Karpas-422 (cell line): ENCODE measurements at regions not wholly inside any gene's neighbourhood (a gene's known extent, or its start where the extent isn't known, plus 50 kb on each side); places are given as distances from the start of the nearest gene placed in this dataset.

ENCODE experiments used
- DNase-seq: peaks from one replicate; pipeline ENCODE4 v3.0.0-alpha.2; 2015
- H2AFZ ChIP-seq: fragments of 200-600 bp; sonication (generic); 2 replicates; pipeline ENCODE4 v1.6.1; 2014; ENCODE audit warnings: antibody characterized with exemption, low read length, mixed read lengths
- H3K27ac ChIP-seq: fragments of 200-600 bp; sonication (generic); 2 replicates; pipeline ENCODE4 v1.5.1; 2014; ENCODE audit warnings: mild to moderate bottlenecking, low read length, moderate library complexity
- H3K27me3 ChIP-seq: fragments of 200-600 bp; sonication (generic); 2 replicates; pipeline ENCODE4 v1.6.1; 2014; ENCODE audit warnings: low read length, mixed read lengths
- H3K36me3 ChIP-seq: fragments of 200-600 bp; sonication (generic); 2 replicates; pipeline ENCODE4 v1.6.1; 2014; ENCODE audit warnings: low read length, mixed read lengths; ENCODE audit not compliant: insufficient read depth
- H3K4me1 ChIP-seq: fragments of 200-600 bp; sonication (generic); 2 replicates; pipeline ENCODE4 v1.6.1; 2014; ENCODE audit warnings: mild to moderate bottlenecking, low read length, mixed read lengths
- H3K4me2 ChIP-seq: fragments of 200-600 bp; sonication (generic); 2 replicates; pipeline ENCODE4 v1.6.1; 2014; ENCODE audit warnings: low read length, low read depth, mild to moderate bottlenecking; ENCODE audit not compliant: poor library complexity, severe bottlenecking
- H3K4me3 ChIP-seq: fragments of 200-600 bp; sonication (generic); 2 replicates; pipeline ENCODE4 v1.5.1; 2014; ENCODE audit warnings: mild to moderate bottlenecking, antibody characterized with exemption, low read length, mixed read lengths
- H3K79me2 ChIP-seq: fragments of 200-600 bp; sonication (generic); 2 replicates; pipeline ENCODE4 v1.6.1; 2014; ENCODE audit warnings: mild to moderate bottlenecking, low read length, mixed read lengths
- H3K9ac ChIP-seq: fragments of 200-600 bp; sonication (generic); 2 replicates; pipeline ENCODE4 v1.6.0; 2014; ENCODE audit warnings: low read length
- H3K9me2 ChIP-seq: fragments of 200-600 bp; sonication (generic), shearing (Covaris generic); replicated peaks from 2 replicates; pipeline ENCODE4 v1.6.0; 2014; ENCODE audit warnings: mild to moderate bottlenecking, low read length, moderate library complexity; ENCODE audit not compliant: insufficient read depth
- H3K9me3 ChIP-seq: fragments of 300-700, 200-600 bp; sonication (generic); 2 replicates; pipeline ENCODE4 v1.6.1; 2014; ENCODE audit warnings: low read length, mixed read lengths
- H4K20me1 ChIP-seq: fragments of 200-600 bp; sonication (generic); 2 replicates; pipeline ENCODE4 v1.6.1; 2014; ENCODE audit warnings: mild to moderate bottlenecking, antibody characterized with exemption, low read length, low read depth; ENCODE audit not compliant: insufficient read depth

DNA sequence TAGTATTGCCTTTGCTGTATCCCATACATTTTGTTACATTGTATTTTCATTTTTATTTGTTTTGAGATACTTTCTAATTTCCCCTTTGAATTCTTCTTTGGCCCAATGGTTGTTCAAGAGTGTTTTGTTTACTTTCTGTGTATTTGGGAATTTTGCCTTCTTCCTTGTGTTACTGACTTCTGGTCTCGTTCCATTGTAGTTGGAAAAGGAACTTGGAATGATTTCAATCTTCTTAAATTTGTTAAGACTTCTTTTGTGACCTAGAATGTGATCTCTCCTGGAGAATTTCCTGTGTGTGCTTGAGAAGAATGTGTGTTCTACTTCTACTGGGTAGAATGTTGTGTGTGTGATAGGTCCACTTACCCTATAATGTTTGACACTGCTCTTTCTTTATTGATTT is 304.4 kb upstream of the RTL1 start:
- Histone ChIP-seq H3K9me2 (no peaks in the 10 kb centered on the region), H4K20me1 (no peaks in the 10 kb centered on the region), H3K9ac (no peak overlapping the region), H3K27me3 (no peaks in the 10 kb centered on the region), H3K36me3 (no peaks in the 10 kb centered on the region), H3K4me1 (no peaks in the 10 kb centered on the region), H3K27ac (no peak overlapping the region), H2AFZ (no peak overlapping the region), H3K4me2 (no peak overlapping the region), H3K4me3 (no peak overlapping the region), H3K9me3 (peaks cover 23% of the 10 kb centered on the region), H3K79me2 (no peaks in the 10 kb centered on the region)
- no peak for DNase-seq

- Histone ChIP-seq H3K79me2 (no peaks in the 10 kb centered on the region), H3K27me3 (no peaks in the 10 kb centered on the region), H3K4me1 (no peaks in the 10 kb centered on the region), H4K20me1 (no peaks in the 10 kb centered on the region), H3K4me2 (no peak overlapping the region), H3K36me3 (no peaks in the 10 kb centered on the region), H3K9me3 (peaks cover 23% of the 10 kb centered on the region), H3K27ac (no peak overlapping the region), H3K9me2 (no peaks in the 10 kb centered on the region), H3K4me3 (no peak overlapping the region), H2AFZ (no peak overlapping the region), H3K9ac (no peak overlapping the region)
- DNase-seq, result no peak
Observed at GRCh38 chr14:101209594-101209993, 306.1 kb upstream of the RTL1 start.

- H3K4me1 ChIP-seq, result no peaks in the 10 kb centered on the region
- H4K20me1 ChIP-seq, result no peaks in the 10 kb centered on the region
- no peak for DNase-seq
- H3K9ac ChIP-seq, result no peak overlapping the region
- no peak overlapping the region for H3K27ac ChIP-seq
- H3K4me2 ChIP-seq, result no peak overlapping the region
- no peaks in the 10 kb centered on the region for H3K9me2 ChIP-seq
- peaks cover 4% of the 10 kb centered on the region for H3K9me3 ChIP-seq
- no peaks in the 10 kb centered on the region for H3K27me3 ChIP-seq
- H3K79me2 ChIP-seq, result no peaks in the 10 kb centered on the region
- H3K36me3 ChIP-seq, result no peaks in the 10 kb centered on the region
- H2AFZ ChIP-seq, result no peak overlapping the region
- H3K4me3 ChIP-seq, result no peak overlapping the region
Observed at GRCh38 chr14:101215266-101215665, 311.7 kb upstream of the RTL1 start.

- Histone ChIP-seq H3K4me1 (no peaks in the 10 kb centered on the region), H3K9me3 (no peaks in the 10 kb centered on the region), H3K9me2 (no peaks in the 10 kb centered on the region), H3K27ac (no peak overlapping the region), H2AFZ (no peak overlapping the region), H3K4me2 (no peak overlapping the region), H3K36me3 (no peaks in the 10 kb centered on the region), H4K20me1 (no peaks in the 10 kb centered on the region), H3K9ac (no peak overlapping the region), H3K27me3 (no peaks in the 10 kb centered on the region), H3K4me3 (no peak overlapping the region), H3K79me2 (no peaks in the 10 kb centered on the region)
- no peak for DNase-seq
Observed at GRCh38 chr14:101215927-101216326, 312.4 kb upstream of the RTL1 start.

GRCh38 chr14:101216366-101217079 is 313.0 kb upstream of the RTL1 start:
- DNase-seq, result no peak
- H3K27ac ChIP-seq, result no peak overlapping the region

GRCh38 chr14:101217080-101217463 is 313.6 kb upstream of the RTL1 start:
- no peak overlapping the region for H3K9ac ChIP-seq

More at GRCh38 chr14:101216366-101217079, 313.0 kb upstream of the RTL1 start:
- no peaks in the 10 kb centered on the region for H3K4me1 ChIP-seq
- H3K79me2 ChIP-seq, result no peaks in the 10 kb centered on the region
- H3K4me2 ChIP-seq, result no peak overlapping the region
- H3K9ac ChIP-seq, result no peak overlapping the region
- H3K4me3 ChIP-seq, result no peak overlapping the region
- H3K9me3 ChIP-seq, result no peaks in the 10 kb centered on the region
- no peaks in the 10 kb centered on the region for H4K20me1 ChIP-seq
- no peaks in the 10 kb centered on the region for H3K9me2 ChIP-seq
- H3K36me3 ChIP-seq, result no peaks in the 10 kb centered on the region
- H2AFZ ChIP-seq, result no peak overlapping the region
- H3K27me3 ChIP-seq, result no peaks in the 10 kb centered on the region

DNA sequence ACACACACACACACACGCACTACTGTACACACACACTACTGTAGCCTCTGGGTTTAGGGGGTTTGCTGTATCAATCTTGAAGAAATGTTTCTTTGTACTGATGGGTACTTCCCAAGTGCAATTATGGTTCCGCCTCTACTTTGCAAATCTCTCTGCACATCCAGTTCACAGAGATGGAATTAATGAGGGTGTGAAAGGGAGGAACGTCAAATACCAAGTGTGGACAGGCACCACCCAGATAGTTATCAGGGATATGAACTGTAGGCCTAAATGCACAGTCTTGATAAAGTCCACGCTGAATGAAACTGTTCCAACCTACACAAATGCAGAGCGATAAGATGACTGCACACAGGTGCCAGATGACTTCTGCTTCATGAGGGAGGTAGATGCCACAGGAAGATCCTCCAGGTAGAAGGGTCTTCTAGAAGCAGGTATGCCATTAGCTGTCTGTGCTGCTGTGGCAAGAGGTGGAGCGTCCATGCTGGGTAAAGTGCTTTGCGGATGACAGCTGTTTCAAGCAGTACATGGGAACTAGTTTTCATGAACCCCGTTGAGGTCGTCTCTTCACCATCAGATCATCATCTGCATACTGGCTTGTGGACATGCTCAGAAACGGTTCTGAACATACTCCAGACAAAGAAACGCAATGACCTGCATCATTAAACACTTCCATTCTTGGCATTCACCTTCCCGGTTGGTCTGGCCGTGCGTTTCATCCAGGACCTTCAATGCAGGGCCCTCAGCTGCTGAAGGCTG is 314.3 kb upstream of the RTL1 start:
- Histone ChIP-seq H3K27me3 (no peaks in the 10 kb centered on the region), H2AFZ (no peak overlapping the region), H3K36me3 (no peaks in the 10 kb centered on the region), H3K4me1 (no peaks in the 10 kb centered on the region), H4K20me1 (no peaks in the 10 kb centered on the region), H3K79me2 (no peaks in the 10 kb centered on the region), H3K9ac (no peak overlapping the region), H3K9me3 (no peaks in the 10 kb centered on the region), H3K4me3 (no peak overlapping the region), H3K4me2 (no peak overlapping the region), H3K27ac (no peak overlapping the region), H3K9me2 (no peaks in the 10 kb centered on the region)
- DNase-seq, result no peak

More at GRCh38 chr14:101217080-101217463, 313.6 kb upstream of the RTL1 start:
- Histone ChIP-seq H3K27me3 (no peaks in the 10 kb centered on the region), H3K4me3 (no peak overlapping the region), H3K4me1 (no peaks in the 10 kb centered on the region), H4K20me1 (no peaks in the 10 kb centered on the region), H3K79me2 (no peaks in the 10 kb centered on the region), H3K9me3 (no peaks in the 10 kb centered on the region), H3K4me2 (no peak overlapping the region), H3K9me2 (no peaks in the 10 kb centered on the region), H3K36me3 (no peaks in the 10 kb centered on the region), H2AFZ (no peak overlapping the region), H3K27ac (no peak overlapping the region)
- DNase-seq, result no peak

DNA sequence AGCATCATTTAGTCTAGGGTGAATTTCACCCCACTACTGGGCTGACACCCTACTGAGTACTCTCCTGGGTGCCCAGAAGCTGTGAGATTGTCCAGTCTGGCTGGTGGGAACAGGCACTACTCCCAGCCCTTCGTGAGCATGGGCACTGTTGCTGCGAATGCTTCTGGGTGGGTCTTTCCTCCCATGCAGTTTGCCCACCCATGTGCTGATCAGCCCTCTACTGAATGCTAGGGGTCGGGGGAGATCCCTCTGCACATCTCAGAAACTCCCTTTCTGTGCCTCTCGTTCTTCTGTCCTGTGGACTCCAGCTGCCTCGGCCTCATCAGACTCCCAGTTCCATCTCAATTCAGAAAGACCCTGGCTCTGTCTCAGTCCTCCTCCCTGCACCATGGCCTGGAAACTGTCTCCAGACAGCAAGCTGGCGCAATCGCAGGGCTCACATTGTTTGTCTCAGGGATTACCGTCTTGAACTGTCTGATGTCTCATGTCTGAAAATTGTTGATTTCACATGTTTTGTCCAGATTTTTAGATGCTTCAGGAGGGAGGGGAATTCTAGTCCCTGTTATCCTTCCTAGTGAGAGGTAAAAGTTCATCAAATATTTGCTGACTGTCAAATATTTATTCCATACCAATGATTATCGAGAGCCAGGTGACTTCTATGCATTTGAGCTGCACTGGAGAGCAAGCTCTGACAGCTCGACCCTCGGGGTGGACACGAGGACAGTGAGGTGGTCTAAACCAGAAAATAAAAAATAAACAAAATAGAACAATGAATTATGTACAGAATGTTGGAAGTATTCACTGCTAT is 316.6 kb upstream of the RTL1 start:
- H3K9me3 ChIP-seq, result no peaks in the 10 kb centered on the region
- H3K4me3 ChIP-seq, result no peak overlapping the region
- no peaks in the 10 kb centered on the region for H3K9me2 ChIP-seq
- H3K27me3 ChIP-seq, result no peaks in the 10 kb centered on the region
- H3K4me2 ChIP-seq, result no peak overlapping the region
- no peaks in the 10 kb centered on the region for H4K20me1 ChIP-seq
- H3K27ac ChIP-seq, result no peak overlapping the region
- no peaks in the 10 kb centered on the region for H3K36me3 ChIP-seq
- DNase-seq, result no peak
- H3K4me1 ChIP-seq, result no peaks in the 10 kb centered on the region
- H3K9ac ChIP-seq, result no peak overlapping the region
- H3K79me2 ChIP-seq, result no peaks in the 10 kb centered on the region
- H2AFZ ChIP-seq, result no peak overlapping the region
